Activated CD4-positive, alpha-beta T cell treated with anti-CD3 and anti-CD28 coated beads for 36 hours (primary cell): ENCODE measurements at regions not wholly inside any gene's neighbourhood (a gene's known extent, or its start where the extent isn't known, plus 50 kb on each side); places are given as distances from the start of the nearest gene placed in this dataset.

Experiments used
- ATAC-seq: fragments of 200-7000 bp; cut with Tn5 transposase; one replicate; pipeline ENCODE4 v1.10.0; 2021; ENCODE audit warnings: mild to moderate bottlenecking, moderate library complexity
- CTCF ChIA-PET: fragments of 350-600 bp; sonication (Branson Sonifier 250); formaldehyde crosslinking; loops from one replicate; lab custom pipeline; 2021; ENCODE audit warnings: antibody characterized with exemption; lab: Charles Lee
- POLR2A ChIA-PET: fragments of 350-600 bp; sonication (Branson Sonifier 250); formaldehyde crosslinking; loops from one replicate; lab custom pipeline; 2021; ENCODE audit warnings: antibody characterized with exemption, inconsistent platforms; lab: Charles Lee
- DNase-seq: peaks from one replicate; pipeline ENCODE4 v3.0.0-alpha.2; 2020
- H3K27ac Mint-ChIP-seq: one replicate; pipeline ENCODE4 v1.8.0; 2021; ENCODE audit warnings: mixed read lengths
- H3K27me3 Mint-ChIP-seq: one replicate; pipeline ENCODE4 v1.8.0; 2021; ENCODE audit warnings: mixed read lengths
- H3K36me3 Mint-ChIP-seq: one replicate; pipeline ENCODE4 v1.8.0; 2021; ENCODE audit warnings: low read depth, mixed read lengths
- H3K4me1 Mint-ChIP-seq: one replicate; pipeline ENCODE4 v1.8.0; 2021; ENCODE audit warnings: mixed read lengths
- H3K4me3 Mint-ChIP-seq: one replicate; pipeline ENCODE4 v1.8.0; 2021; ENCODE audit warnings: mild to moderate bottlenecking, moderate library complexity, mixed read lengths
- H3K9me3 Mint-ChIP-seq: one replicate; pipeline ENCODE4 v1.8.0; 2021; ENCODE audit warnings: low read depth, mixed read lengths
- intact Hi-C, 2 experiments: fragments of 100-400 bp; cut with DNase I in 1 of 2; cut with micrococcal nuclease in 1 of 2; formaldehyde crosslinking; loops; one replicate each; pipeline versions ENCODE4 v1.14.2 to v1.15.1; 2022 to 2024; cut with DNase I, micrococcal nuclease

- Mint-ChIP-seq H3K27ac (no peak overlapping the region), H3K27me3 (no peaks in the 10 kb centered on the region), H3K4me1 (peaks cover 26% of the 10 kb centered on the region), H3K9me3 (no peaks in the 10 kb centered on the region), H3K36me3 (peaks cover 30% of the 10 kb centered on the region), H3K4me3 (no peak overlapping the region)
- ATAC-seq, result no peak
- intact Hi-C loops, result no loop called here
- ChIA-PET POLR2A (interaction anchor here (1.0 kb wide), 1 partner anchor 62 kb away, joined by 4 read pairs; no protein-coding TSS in a partner anchor), CTCF (interaction anchor here (1.1 to 1.8 kb wide), 3 partner anchors 9 to 243 kb away, joined by 3 to 5 read pairs (median 4); no protein-coding TSS in a partner anchor)
- no peak for DNase-seq
Measured at GRCh38 chr2:74066491-74067203, 81.1 kb downstream of the BOLA3 start.

- Mint-ChIP-seq H3K4me1 (peaks cover 26% of the 10 kb centered on the region), H3K27ac (no peak overlapping the region), H3K36me3 (peaks cover 30% of the 10 kb centered on the region), H3K9me3 (no peaks in the 10 kb centered on the region), H3K4me3 (no peak overlapping the region), H3K27me3 (no peaks in the 10 kb centered on the region)
- ATAC-seq (no peak), DNase-seq (no peak)
- intact Hi-C loops, result no loop called here
- ChIA-PET CTCF (interaction anchor here (0.7 to 1.1 kb wide), 2 partner anchors 239 to 244 kb away, joined by 3 to 4 read pairs; partner anchors contain the start of gene STAMBP), POLR2A (interaction anchor here (0.6 kb wide), 1 partner anchor 129 kb away, joined by 3 read pairs; no protein-coding TSS in a partner anchor)
Measured at GRCh38 chr2:74067221-74067747, 80.4 kb downstream of the BOLA3 start.

DNA sequence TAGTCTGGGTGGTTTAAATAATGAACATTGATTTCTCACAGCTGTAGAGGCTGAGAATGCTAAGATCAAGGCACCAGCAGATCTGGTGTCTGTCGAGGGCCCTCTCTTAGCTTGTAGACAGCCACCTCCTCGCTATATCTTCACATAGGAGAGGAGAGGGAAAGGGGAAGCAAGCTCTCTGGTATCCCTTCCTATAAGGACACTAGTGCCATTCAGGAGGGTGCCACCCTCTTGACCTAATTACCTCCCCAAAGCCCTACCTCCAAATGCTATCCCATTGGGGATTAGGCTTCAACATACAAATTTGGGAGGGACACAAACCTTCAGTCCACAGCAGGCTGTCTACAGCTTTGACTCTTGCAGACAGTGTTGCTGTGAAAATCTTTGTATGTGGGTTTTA lies 76.7 kb downstream of the BOLA3 start:
- DNase-seq, result no peak
- Mint-ChIP-seq H3K4me3 (no peak overlapping the region), H3K27me3 (no peaks in the 10 kb centered on the region), H3K9me3 (no peaks in the 10 kb centered on the region), H3K4me1 (peaks cover 16% of the 10 kb centered on the region), H3K27ac (no peak overlapping the region), H3K36me3 (peaks cover 40% of the 10 kb centered on the region)
- ATAC-seq, result no peak
- ChIA-PET CTCF (interaction anchor here (1.2 kb wide), 1 partner anchor 11 kb away, joined by 3 read pairs; no protein-coding TSS in a partner anchor), POLR2A (no interaction called here)
- intact Hi-C loops, result loop anchor here in 1 of 2 experiments (5.0 kb wide), 1 partner anchor 84 kb away; no protein-coding TSS in a partner anchor

DNA sequence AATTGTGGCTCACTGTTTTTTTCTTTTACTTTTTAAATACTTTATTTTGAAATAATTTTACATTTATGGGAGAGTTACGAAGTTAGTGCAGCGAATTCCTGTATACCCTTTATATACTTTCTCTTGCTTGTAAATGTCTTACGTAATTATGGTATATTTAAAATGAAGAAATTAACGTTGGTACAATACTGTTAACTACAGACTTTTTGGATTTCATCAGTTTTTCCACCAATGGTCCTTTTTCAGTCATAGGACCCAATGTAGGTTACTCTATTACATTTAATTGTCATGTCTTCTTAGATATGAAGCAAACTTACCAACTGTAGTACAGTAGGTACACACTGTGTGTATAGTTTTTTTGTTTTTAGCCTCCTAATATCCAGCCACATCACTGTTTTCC lies 76.3 kb downstream of the BOLA3 start:
- POLR2A ChIA-PET, result no interaction called here
- ATAC-seq (no peak), DNase-seq (no peak)
- Mint-ChIP-seq H3K36me3 (peaks cover 43% of the 10 kb centered on the region), H3K27me3 (no peaks in the 10 kb centered on the region), H3K4me1 (peaks cover 15% of the 10 kb centered on the region), H3K4me3 (no peak overlapping the region), H3K27ac (no peak overlapping the region), H3K9me3 (no peaks in the 10 kb centered on the region)
- intact Hi-C loops, result loop anchor here in 1 of 2 experiments (5.0 kb wide), 1 partner anchor 84 kb away; no protein-coding TSS in a partner anchor
- CTCF ChIA-PET, result interaction anchor here (0.6 to 1.2 kb wide), 2 partner anchors 11 to 200 kb away, joined by 3 read pairs; no protein-coding TSS in a partner anchor

GRCh38 chr2:74072565-74072964 lies 75.1 kb downstream of the BOLA3 start:
- H3K27me3 Mint-ChIP-seq, result no peaks in the 10 kb centered on the region
- ATAC-seq (no peak), DNase-seq (no peak)
- H3K4me1 Mint-ChIP-seq, result peaks cover 13% of the 10 kb centered on the region
- POLR2A ChIA-PET, result no interaction called here
- intact Hi-C loops, result loop anchor here in 1 of 2 experiments (5.0 kb wide), 1 partner anchor 85 kb away; no protein-coding TSS in a partner anchor
- H3K36me3 Mint-ChIP-seq, result peaks cover 43% of the 10 kb centered on the region
- H3K4me3 Mint-ChIP-seq, result no peak overlapping the region
- no peaks in the 10 kb centered on the region for H3K9me3 Mint-ChIP-seq
- peak overlapping the region; percentile 3 for H3K27ac Mint-ChIP-seq
- CTCF ChIA-PET, result no interaction called here

- Mint-ChIP-seq H3K27ac (no peak overlapping the region), H3K27me3 (no peaks in the 10 kb centered on the region), H3K4me1 (peaks cover 11% of the 10 kb centered on the region), H3K4me3 (no peak overlapping the region), H3K36me3 (peaks cover 36% of the 10 kb centered on the region), H3K9me3 (no peaks in the 10 kb centered on the region)
- DNase-seq (no peak), ATAC-seq (no peak)
- POLR2A ChIA-PET, result no interaction called here
- CTCF ChIA-PET, result interaction anchor here (1.1 kb wide), 1 partner anchor 63 kb away, joined by 5 read pairs; no protein-coding TSS in a partner anchor
- intact Hi-C loops, result loop anchor here in 1 of 2 experiments (5.0 kb wide), 1 partner anchor 87 kb away; no protein-coding TSS in a partner anchor
Measured at GRCh38 chr2:74074487-74074886, 73.2 kb downstream of the BOLA3 start.

DNA sequence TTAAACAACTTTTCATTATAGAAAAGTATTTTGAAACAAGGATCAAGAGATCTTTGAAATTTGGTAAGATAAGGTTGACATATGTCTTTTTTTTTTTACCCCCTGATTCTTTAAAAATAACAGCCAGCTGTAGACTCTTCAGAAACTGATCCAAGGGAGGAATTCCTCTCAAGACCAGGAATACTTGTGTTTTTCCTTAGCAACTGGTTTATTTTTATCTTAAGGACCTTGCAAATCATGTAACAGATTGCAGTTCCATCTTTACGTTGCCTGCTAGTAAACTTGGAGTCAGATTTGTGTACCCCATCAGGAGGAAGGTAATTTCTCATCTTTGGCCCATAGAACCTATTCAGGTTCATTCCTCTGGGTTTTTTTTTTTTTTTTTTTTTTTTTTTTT lies 71.6 kb downstream of the BOLA3 start:
- DNase-seq (no peak), ATAC-seq (no peak)
- Mint-ChIP-seq H3K27ac (no peak overlapping the region), H3K9me3 (no peaks in the 10 kb centered on the region), H3K4me3 (no peak overlapping the region), H3K4me1 (peaks cover 5% of the 10 kb centered on the region), H3K27me3 (no peaks in the 10 kb centered on the region), H3K36me3 (peaks cover 28% of the 10 kb centered on the region)
- intact Hi-C loops, result no loop called here
- CTCF ChIA-PET, result interaction anchor here (0.8 kb wide), 1 partner anchor 259 kb away, joined by 4 read pairs; no protein-coding TSS in a partner anchor
- POLR2A ChIA-PET, result no interaction called here

GRCh38 chr2:74077636-74078035 lies 70.1 kb downstream of the BOLA3 start:
- no peaks in the 10 kb centered on the region for H3K9me3 Mint-ChIP-seq
- ATAC-seq (no peak), DNase-seq (no peak)
- H3K27ac Mint-ChIP-seq, result no peak overlapping the region
- intact Hi-C loops, result no loop called here
- ChIA-PET POLR2A (no interaction called here), CTCF (interaction anchor here (0.8 to 1.1 kb wide), 3 partner anchors 43 to 253 kb away, joined by 3 read pairs; no protein-coding TSS in a partner anchor)
- peaks cover 4% of the 10 kb centered on the region for H3K4me1 Mint-ChIP-seq
- H3K4me3 Mint-ChIP-seq, result no peak overlapping the region
- H3K36me3 Mint-ChIP-seq, result peaks cover 30% of the 10 kb centered on the region
- H3K27me3 Mint-ChIP-seq, result no peaks in the 10 kb centered on the region

DNA sequence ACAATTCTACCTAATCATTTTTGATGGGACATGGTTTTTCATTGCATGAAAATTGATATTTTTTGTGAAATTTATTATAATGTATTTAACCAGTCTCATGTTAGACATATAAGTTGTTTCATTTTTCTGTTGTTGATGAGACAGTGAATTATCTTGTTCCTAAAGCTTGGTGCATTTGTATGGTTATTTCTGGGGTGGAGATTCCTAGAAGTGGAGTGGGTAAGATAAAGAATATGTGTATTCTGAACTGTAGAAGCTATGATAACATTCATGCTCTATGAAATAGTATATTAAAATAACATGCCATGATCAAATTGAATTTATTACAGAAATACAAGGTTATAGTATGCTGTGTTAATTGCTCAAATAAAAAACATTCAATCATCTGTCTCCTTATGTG lies 69.2 kb downstream of the BOLA3 start:
- Mint-ChIP-seq H3K36me3 (peaks cover 25% of the 10 kb centered on the region), H3K27me3 (no peaks in the 10 kb centered on the region), H3K9me3 (no peaks in the 10 kb centered on the region), H3K4me1 (no peaks in the 10 kb centered on the region), H3K4me3 (no peak overlapping the region), H3K27ac (no peak overlapping the region)
- ChIA-PET CTCF (interaction anchor here (0.8 to 1.1 kb wide), 3 partner anchors 42 to 254 kb away, joined by 3 read pairs; no protein-coding TSS in a partner anchor), POLR2A (interaction anchor here (0.6 kb wide), 1 partner anchor 168 kb away, joined by 3 read pairs; no protein-coding TSS in a partner anchor)
- no peak for ATAC-seq
- no peak for DNase-seq
- intact Hi-C loops, result no loop called here

- Mint-ChIP-seq H3K4me1 (no peaks in the 10 kb centered on the region), H3K9me3 (no peaks in the 10 kb centered on the region), H3K4me3 (no peak overlapping the region), H3K27ac (no peak overlapping the region), H3K36me3 (peaks cover 21% of the 10 kb centered on the region), H3K27me3 (no peaks in the 10 kb centered on the region)
- ATAC-seq, result no peak
- no peak for DNase-seq
- intact Hi-C loops, result no loop called here
- CTCF ChIA-PET, result interaction anchor here (0.8 to 1.2 kb wide), 4 partner anchors 38 to 253 kb away, joined by 3 to 4 read pairs (median 4); partner anchors contain the start of gene STAMBP
- POLR2A ChIA-PET, result no interaction called here
Measured at GRCh38 chr2:74079522-74080341, 68.0 kb downstream of the BOLA3 start.

DNA sequence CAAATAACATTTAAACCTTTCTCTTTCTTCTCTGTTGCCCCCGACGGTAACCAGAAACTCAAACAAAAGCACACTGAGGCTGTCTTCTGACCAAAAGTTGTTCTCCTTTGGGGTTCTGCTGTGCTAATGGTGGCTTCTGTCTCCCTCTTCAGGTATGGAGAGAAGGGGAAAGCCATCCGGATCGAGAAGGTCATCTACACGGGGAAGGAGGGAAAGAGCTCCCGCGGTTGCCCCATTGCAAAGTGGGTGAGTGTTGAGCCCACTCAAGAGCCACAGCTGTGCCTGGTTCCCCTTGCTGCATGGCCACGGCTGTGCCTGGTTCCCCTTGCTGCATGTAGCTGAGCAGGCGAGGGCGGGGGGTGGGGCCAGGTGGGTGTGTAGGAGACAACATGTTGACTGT lies 67.4 kb downstream of the BOLA3 start:
- DNase-seq (no peak), ATAC-seq (no peak)
- H3K36me3 Mint-ChIP-seq, result peaks cover 25% of the 10 kb centered on the region
- intact Hi-C loops, result no loop called here
- ChIA-PET POLR2A (no interaction called here), CTCF (interaction anchor here (1.1 to 1.2 kb wide), 3 partner anchors 39 to 253 kb away, joined by 3 to 4 read pairs (median 4); no protein-coding TSS in a partner anchor)
- no peaks in the 10 kb centered on the region for H3K27me3 Mint-ChIP-seq
- H3K27ac Mint-ChIP-seq, result no peak overlapping the region
- H3K4me3 Mint-ChIP-seq, result no peak overlapping the region
- no peaks in the 10 kb centered on the region for H3K9me3 Mint-ChIP-seq
- no peaks in the 10 kb centered on the region for H3K4me1 Mint-ChIP-seq
